Middle frontal gyrus (tissue), 1 donor: ENCODE measurements at regions not wholly inside any gene's neighbourhood (a gene's known extent, or its start where the extent isn't known, plus 50 kb on each side); places are given as distances from the start of the nearest gene placed in this dataset.

Experiments
- DNase-seq: peaks from one replicate; pipeline ENCODE4 v3.0.0-alpha.2; 2015; ENCODE audit warnings: low spot score; ENCODE audit errors: extremely low spot score

DNA sequence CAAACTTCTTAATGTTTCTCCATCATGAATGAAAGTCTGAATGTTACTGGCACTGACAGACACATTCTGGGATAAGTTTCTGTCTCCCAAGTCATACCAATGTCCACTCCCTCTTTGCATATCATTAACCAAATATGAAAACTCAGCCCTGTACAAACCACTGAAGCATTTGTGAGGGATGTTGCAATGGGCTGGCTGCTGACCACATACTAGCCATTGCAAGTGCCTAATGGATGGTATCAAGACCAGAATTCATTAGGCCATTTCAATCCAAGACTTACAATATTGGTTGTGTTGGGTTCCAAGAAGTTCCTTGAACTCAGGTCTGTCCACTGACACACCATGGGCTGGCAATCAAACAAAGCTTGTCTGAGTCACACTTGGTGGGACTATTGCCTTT lies 73.8 kb downstream of the CBLN2 start:
- DNase-seq = no peak

DNA sequence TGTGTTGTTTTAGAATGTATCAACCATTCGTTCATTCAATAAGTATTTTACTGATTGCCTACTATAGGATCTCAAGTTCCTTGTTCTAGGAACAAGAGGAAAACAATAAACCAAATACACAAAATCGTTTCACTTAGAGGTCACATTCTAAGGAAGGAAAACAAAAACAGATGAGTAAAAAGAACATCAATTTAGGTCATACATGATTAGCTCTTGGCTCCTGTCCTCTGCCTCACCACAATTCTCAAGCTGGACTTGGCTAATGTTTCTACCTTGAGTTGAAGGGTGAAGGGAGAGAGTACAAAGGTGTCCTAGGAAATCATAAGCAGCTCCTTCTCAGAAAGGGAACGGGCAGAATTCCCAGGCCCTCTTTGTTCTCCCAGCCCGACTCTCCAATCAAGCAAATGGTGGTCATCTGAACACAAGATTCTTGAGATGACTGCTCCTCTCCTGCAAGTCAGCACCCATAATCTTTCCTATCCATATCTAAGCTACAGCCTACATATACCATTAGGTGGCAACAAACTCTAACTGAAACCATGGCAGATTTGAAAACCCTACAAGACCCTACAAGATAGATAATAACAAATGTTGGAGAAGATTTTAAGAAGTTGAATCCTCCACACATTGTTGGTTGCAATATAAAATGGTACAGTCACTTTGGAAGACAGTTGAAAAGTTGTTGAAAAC lies 76.0 kb downstream of the CBLN2 start:
- no peak for DNase-seq

DNA sequence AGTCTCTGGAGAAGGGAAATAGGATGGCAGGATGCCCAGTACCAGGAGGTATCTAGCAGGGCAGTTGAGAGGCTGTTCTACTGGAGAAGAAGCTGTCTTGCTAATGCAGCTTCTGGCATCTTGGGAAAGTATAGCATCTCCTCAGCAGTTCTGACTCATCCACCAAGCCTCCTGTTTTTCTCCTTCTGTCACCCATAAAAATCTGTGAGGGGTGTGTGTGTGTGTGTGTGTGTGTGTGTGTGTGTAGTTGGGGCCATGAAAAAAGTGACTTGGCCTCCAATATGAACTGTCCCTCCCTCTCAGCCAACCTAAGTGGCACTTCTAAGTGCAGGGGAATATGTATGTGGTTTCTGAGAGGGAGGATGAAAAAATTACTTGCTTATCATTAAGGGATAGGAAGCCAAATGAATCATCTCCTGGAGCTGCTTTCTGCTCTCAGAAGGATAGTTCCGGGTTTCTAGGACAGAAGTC lies 83.9 kb downstream of the CBLN2 start:
- DNase-seq = peak; percentile 12

DNA sequence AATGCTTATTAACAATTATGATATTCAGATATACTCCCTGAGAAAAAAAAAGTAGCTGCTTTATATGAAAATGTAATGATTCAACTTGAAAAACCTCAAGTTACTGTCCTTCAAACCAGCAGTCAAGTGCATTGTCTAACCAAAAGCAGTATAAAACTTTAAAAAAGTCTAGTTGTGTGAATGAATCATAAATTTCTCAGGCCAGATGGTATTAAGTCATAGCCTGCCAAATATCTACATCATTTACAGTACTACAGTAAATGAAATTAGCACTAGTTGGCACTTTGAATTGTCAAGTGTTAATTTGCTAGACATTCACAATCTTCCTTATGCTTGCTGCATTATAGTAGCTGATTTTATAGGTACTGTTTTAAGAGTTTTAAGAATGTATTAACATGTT lies 85.9 kb downstream of the CBLN2 start:
- DNase-seq = no peak

DNA sequence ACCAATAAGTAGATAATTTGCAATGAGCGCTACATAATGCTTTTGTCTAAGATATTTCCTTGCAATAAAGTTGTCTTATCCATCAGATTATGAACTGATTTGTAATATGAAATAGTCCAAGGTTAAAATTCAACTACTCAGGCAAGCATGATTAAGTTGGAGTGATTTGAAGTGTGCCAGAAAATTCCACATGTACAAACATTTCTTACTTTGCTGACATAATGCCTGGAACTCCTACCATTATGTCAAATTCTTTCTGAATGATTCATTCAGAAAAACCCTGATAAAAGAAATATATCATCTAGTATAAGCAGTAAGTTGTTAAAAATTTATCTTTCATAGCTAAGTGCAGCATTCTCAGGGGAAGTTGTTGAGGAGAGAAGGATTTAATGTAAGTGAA lies 87.3 kb downstream of the CBLN2 start:
- no peak for DNase-seq

DNA sequence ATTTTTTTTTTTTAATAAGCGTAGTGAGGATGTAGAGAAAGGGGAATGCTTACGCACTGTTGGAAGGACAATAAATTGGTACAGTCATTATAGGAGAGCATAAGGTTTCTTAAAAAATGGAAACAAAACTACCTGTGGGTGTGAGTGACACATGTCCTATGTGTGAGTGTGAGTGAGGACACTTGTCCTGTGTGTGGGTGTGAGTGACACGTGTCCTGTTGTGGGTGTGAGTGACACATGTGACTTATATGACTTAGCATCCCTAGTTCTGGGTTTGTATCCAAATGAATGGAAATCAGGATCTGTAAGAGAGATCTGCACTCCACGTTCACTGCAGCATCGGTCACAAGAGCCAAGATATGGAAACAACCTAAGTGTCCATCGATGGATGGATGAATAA lies 91.8 kb downstream of the CBLN2 start:
- DNase-seq = no peak

DNA sequence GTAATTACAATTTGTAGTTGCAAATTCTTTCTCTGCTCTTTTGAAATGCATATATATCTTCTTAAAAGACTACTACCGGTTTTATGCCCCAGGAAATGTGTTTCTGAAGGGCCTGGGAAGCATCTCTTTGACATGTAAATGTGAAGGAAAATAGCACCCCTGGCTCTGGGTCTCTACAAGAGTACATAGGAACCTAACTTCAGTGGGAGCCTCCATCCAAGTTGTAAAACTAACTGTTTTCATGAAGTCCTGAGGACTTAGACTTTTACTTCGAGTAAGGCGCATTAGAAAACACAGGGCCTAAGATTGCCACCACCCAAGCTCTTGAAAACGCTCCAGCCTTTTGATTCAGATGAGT lies 99.4 kb downstream of the CBLN2 start:
- DNase-seq = no peak

DNA sequence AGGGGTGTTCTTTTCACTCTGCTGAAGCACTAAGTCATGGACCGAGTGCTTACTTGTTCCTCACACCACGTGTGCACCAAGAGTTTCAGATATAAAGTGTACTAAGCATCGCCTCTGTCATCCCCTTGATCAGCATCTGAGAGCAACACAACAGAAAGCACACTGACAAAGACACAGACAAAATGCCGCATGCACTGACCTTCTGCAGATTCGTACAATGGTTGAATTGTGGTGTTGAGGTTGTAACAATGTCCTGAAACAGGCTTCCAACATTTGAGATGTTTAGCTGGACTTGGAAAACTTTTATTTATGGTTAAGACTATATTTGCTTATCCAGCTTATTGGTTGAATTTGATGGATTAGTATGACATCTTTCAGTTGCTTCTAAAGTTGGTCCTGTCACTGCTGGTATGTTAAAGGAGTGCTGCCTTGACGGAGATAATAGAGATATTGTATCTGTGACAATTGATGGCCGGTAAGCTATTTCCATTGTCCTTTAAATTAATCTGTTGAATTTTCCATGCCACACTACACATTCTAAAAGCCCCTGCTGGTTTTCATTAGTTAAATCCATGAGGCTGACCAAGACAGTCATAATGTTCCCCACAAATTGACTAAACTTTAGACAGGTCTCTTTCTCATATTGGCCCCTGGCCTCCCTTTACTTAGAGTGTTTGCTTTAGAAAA lies 99.9 kb downstream of the CBLN2 start:
- DNase-seq = no peak

DNA sequence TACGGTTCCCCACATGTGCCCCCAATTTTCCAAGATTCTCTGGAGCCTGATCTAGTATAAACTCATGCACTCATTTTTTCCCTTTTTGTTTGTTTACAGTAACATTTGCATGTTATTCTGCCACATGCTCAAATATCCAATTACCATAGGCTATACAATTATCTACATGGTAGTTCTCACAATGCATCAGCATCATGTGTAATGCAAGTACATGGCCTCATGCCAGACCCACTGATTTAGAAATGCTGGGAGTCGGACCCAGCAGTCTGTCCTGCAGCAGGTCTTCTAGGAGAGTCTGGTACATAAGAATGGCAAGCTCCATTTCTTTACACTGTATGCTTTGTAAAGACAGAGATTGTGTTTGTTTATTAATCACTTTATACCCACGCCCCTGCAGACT lies 107.7 kb downstream of the CBLN2 start:
- DNase-seq = no peak

DNA sequence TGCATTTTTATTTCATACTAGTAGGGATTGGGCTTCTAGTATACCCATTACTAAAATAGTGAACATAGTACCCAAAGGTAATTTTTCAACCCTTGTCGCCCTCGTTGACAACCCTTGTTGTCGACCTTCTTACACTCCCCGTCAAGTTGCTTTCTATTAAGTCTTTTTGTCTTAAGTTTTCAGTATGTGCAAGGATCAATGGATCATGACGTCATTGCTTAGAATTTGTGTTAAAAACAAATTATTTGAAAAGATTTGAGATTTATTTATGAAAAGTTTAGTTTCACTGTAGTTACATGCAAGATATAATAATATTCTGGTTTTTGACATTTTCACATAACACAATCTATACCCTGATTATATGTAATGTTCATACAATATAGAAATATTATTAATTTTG lies 110.4 kb downstream of the CBLN2 start:
- DNase-seq = no peak

DNA sequence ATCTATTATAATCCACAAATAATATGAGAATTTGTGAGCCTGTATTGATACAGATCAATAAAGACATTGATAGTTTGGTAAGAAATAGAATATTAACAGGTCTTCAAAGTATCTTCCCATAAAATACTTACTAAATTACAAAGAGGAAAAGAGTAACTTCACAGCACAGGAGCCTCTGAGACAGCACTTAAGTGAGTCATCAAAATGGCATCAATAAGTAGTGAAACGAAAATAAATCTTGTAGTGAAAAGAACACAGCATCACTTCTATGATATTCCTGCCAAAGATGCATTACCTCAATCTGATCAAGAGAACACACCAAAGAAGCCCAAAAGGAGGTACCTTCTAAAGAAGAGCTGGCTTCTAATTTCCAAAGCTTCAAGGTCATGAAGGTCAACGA lies 116.4 kb downstream of the CBLN2 start:
- DNase-seq = no peak

DNA sequence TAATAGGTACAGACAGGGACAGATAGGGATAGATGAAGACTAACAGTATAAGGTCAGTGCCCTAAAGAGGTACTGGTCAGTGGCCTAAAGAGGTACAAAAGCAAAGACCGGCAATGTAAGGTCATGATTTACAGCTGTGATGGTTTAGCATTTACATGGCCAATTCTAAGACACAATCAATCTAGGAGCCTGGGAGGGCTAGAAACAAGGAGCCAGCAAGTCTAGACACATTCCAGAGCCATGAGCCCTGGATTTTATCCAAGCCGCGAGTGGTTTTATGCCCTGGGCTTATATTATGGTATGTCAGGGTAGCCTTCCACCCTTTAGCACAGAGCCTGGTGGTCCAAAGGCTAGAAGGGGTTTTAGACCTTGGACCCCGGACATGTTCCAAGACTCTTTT lies 124.2 kb downstream of the CBLN2 start:
- no peak for DNase-seq

DNA sequence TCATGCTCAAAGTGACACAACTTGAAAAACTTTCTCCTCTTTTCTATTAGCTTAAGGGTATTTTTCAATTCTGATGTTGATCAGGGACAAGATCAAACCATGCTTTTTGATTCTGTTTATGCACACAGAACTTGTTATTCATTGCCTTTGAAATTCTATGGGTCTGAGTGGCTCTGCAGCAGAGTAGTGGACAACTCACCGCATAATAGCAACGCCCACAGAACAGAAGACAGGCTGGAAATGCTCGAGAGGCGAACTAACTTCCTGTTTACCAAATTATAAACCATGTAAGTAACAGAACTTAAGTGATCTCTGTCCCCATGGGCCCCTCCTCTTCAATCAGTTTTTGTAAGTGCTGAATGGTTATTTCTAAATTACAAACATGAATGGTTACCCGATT lies 131.2 kb downstream of the CBLN2 start:
- no peak for DNase-seq

DNA sequence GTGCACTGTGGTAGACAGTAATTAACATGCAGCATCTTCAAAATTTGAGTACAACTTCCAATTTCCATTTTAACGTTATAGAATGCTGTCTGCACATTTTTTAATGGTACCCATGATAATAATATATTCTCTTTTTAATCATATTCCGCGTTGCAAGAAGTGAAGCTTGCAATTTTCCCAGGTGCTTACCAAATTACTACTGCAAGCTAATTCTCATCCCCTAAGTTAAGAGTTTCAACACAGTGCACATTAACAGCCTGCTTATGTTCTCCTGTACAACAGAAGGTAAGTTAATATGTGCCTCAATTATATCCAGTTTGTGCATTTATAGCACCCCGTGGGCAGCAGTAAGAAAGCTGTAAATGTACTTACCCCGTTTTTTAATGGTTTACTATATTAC lies 132.9 kb downstream of the CBLN2 start:
- DNase-seq = no peak

DNA sequence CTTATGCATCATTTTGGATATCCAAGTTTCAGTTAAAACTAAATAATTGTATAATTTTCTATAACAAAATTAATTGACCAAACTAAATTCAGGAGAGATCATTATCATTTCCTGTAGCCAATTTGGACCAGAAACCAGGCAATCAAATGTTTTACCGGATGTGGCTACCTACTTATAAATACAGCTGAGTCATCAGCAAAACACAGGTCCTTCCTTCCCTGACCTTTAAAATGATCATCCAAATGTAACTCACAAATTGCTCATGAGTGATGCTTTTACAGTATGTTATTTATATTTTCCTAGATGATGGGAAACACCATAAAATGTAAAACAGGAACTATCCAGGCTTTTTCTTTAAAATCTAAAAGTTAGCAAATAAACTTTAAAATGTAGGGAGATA lies 133.7 kb downstream of the CBLN2 start:
- no peak for DNase-seq

DNA sequence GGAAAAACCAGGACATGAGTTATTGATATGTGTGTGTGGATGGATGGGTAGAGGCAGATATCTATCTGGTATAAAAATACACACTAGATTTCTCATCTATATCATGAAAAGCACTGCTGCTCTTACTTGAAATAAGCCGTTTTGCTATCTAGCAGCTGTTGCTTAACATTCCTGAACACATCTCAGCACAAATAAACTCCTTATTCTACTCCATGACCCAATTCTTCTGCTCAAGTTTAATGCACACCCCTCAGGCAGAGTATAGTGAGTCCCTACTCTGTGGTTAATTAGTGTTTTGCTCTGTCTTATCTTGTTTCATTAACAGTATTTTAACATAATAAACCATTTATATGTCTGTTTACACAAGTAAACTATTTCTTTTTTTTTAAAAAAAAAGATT lies 134.2 kb downstream of the CBLN2 start:
- no peak for DNase-seq

DNA sequence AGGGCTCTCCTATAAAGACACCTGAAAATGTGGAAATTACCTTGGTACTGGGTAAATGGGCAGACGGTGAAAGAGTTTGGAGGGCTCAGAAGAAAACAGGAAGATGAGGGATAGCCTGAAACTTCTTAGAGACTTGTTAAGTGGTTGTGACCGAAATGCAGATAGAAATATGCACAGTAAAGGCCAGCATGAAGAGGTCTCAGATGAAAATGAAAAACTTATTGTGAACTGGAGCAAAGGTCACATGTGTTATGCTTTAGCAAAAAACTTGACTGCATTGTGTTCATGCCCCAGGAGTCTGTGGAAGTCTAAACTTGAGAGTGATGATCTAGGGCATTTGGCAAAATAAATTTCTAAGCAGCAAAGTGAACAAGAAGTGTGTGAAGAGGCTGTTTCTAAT lies 137.1 kb downstream of the CBLN2 start:
- no peak for DNase-seq

DNA sequence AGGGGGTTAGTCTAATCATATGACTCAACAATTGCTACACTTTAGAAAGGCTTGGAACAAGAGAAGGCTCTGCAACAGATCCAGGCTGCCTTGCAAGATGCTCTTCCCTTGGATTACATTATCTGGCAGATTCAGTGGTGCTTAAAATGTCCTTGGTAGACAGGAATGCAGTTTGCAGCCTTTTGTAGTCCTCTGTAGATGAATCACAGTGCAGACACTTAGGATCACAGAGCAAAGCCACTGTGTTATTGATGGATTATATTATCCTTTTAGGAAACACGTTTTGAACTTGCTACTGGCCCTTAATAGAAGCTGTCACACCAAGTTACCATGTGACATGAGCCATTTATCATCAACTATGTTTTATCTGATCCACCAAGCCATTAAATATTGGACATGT lies 152.2 kb downstream of the CBLN2 start:
- DNase-seq = no peak

DNA sequence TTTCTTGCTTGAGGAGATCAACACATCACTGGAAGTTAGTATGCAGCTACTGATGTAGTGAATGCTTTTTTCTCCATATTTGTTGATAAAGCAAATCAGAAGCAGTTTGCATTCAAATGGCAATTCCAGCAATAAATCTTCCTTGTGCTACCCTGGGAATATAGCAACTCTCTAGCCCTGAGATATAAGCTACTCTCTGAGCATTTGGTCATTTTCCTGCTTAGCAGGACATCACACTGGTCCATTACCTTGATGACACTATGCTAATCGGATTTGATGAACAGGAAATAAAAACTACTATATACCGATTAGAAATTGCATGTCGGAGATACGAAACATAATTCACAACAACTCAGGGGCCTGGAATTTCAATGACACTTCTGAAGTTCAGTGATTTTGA lies 152.7 kb downstream of the CBLN2 start:
- no peak for DNase-seq

DNA sequence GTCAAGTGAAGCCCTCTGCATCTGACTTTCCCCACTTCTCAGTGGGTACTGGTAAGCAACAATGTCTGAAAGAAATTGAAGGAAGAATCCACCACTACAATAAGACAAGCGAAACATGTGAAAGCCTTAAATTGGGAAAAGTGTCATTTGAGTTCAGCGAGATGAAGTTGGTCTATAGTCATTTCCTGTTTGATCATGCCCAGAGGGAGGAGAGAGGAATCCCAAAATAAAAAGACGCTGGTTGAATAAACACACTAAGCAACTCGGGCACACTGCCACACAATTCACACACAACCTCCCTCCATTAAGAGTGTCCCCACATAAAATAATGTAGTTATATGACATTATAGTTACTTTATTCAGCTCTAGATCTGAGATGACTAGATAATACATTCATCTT lies 166.1 kb downstream of the CBLN2 start:
- DNase-seq = no peak

DNA sequence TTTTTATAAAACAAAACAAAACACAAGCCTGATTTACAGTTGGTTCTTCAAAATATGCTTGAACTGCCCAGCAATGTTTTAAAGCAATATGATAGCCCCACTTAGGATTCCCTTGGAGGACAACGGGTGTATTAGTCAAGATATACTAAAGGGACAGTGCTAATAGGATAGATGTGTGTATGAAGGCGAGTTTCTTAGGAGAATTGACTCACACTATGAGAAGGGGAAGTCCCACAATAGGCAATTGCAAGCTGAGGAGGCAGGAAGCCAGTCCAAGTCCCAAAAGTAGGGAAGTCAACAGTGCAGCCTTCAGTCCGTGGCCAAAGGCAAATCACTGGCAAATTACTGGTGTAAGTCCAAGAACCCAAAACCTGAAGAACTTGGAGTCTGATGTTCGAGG lies 167.9 kb downstream of the CBLN2 start:
- DNase-seq = no peak

DNA sequence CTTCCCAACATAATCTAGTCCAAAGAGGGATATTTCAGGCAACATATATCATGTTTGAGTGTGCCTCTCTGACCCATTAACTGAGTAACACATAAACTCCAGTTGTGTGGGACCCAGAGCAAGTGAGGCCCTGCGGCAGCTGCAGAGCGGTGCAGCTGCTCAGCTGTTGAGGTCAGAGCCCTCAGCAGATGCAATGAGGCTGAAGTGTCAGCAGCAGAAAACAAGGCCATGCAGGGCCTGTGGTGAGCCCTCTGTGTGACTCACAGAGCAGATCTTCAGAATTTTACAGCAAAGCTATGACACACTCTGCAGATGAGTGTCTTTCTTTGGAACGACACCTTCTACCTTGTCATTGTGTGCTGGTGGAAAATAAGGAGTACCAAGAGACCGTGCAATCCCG lies 168.5 kb downstream of the CBLN2 start:
- no peak for DNase-seq

DNA sequence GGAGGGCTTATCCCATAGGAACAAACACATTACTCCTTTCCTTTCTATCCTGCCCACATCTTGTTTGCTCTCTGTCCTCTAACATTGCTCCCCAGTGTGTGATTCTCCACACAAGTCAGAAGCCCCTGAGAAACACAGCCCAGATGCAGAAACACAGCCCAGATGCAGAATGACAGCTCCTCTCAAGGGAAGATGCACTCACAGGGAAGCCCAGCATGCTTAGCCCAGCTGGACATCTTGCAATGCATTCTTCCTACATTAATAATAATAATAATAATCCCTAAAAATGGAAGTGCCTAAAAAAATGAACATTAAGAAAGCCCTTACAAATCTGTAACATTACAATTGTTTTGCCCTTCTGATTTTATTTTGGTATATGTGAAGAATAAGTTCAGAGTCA lies 172.1 kb downstream of the CBLN2 start:
- no peak for DNase-seq
